ENCODE measurements at regions not wholly inside any gene's neighbourhood (a gene's known extent, or its start where the extent isn't known, plus 50 kb on each side); places are given as distances from the start of the nearest gene placed in this dataset.
"Not testable (repeated sequence)": the region's sequence is repeated elsewhere in the genome, so short reads cannot be mapped to it uniquely, and the experiment has no call there.

- no peaks in the 10 kb centered on the region for H3K9me3 Mint-ChIP-seq
- H3K4me1 Mint-ChIP-seq, result no peaks in the 10 kb centered on the region
- H3K36me3 Mint-ChIP-seq, result no peaks in the 10 kb centered on the region
- no peak for ATAC-seq (ENCODE audit: low read depth)
- POLR2A ChIA-PET, result no interaction called here
- no peak overlapping the region for H3K4me3 Mint-ChIP-seq
- no peak for DNase-seq
- H3K27me3 Mint-ChIP-seq, result no peaks in the 10 kb centered on the region
- H3K27ac Mint-ChIP-seq, result no peak overlapping the region
Measured at GRCh38 chr11:98260983-98261382, 759.8 kb upstream of the CNTN5 start.

- Mint-ChIP-seq H3K9me3 (peaks cover 1% of the 10 kb centered on the region), H3K4me1 (no peaks in the 10 kb centered on the region), H3K27ac (no peak overlapping the region), H3K27me3 (no peaks in the 10 kb centered on the region), H3K4me3 (no peak overlapping the region), H3K36me3 (no peaks in the 10 kb centered on the region)
- DNase-seq (no peak), ATAC-seq (ENCODE audit: low read depth) (no peak)
- POLR2A ChIA-PET, result no interaction called here
Measured at GRCh38 chr11:98277251-98277912, 743.4 kb upstream of the CNTN5 start.

- Mint-ChIP-seq H3K27me3 (no peaks in the 10 kb centered on the region), H3K4me3 (no peak overlapping the region), H3K36me3 (no peaks in the 10 kb centered on the region), H3K9me3 (no peaks in the 10 kb centered on the region), H3K27ac (no peak overlapping the region), H3K4me1 (no peaks in the 10 kb centered on the region)
- no peak for ATAC-seq (ENCODE audit: low read depth)
- DNase-seq, result no peak
- POLR2A ChIA-PET, result no interaction called here
Measured at GRCh38 chr11:98289617-98290263, 731.0 kb upstream of the CNTN5 start.

- ATAC-seq (ENCODE audit: low read depth), result no peak
- Mint-ChIP-seq H3K9me3 (no peaks in the 10 kb centered on the region), H3K36me3 (no peaks in the 10 kb centered on the region), H3K27me3 (no peaks in the 10 kb centered on the region), H3K4me1 (peaks cover 2% of the 10 kb centered on the region), H3K27ac (peak overlapping the region; percentile 68), H3K4me3 (peak overlapping the region; percentile 65)
- DNase-seq, result no peak
- POLR2A ChIA-PET, result no interaction called here
Measured at GRCh38 chr11:98296091-98296880, 724.5 kb upstream of the CNTN5 start.

GRCh38 chr11:98300719-98301118 lies 720.0 kb upstream of the CNTN5 start:
- Mint-ChIP-seq H3K9me3 (no peaks in the 10 kb centered on the region), H3K4me1 (peaks cover 2% of the 10 kb centered on the region), H3K4me3 (no peak overlapping the region), H3K27ac (no peak overlapping the region), H3K27me3 (no peaks in the 10 kb centered on the region), H3K36me3 (no peaks in the 10 kb centered on the region)
- POLR2A ChIA-PET, result no interaction called here
- DNase-seq, result no peak
- ATAC-seq (ENCODE audit: low read depth), result no peak

- POLR2A ChIA-PET, result no interaction called here
- no peaks in the 10 kb centered on the region for H3K9me3 Mint-ChIP-seq
- H3K4me1 Mint-ChIP-seq, result no peaks in the 10 kb centered on the region
- H3K36me3 Mint-ChIP-seq, result no peaks in the 10 kb centered on the region
- DNase-seq, result no peak
- H3K27ac Mint-ChIP-seq, result no peak overlapping the region
- no peaks in the 10 kb centered on the region for H3K27me3 Mint-ChIP-seq
- ATAC-seq (ENCODE audit: low read depth), result no peak
- no peak overlapping the region for H3K4me3 Mint-ChIP-seq
Measured at GRCh38 chr11:98307827-98308491, 712.8 kb upstream of the CNTN5 start.

- DNase-seq; H3K4me1 Mint-ChIP-seq; H3K27me3 Mint-ChIP-seq; H3K9me3 Mint-ChIP-seq; H3K4me3 Mint-ChIP-seq; ATAC-seq (ENCODE audit: low read depth); H3K36me3 Mint-ChIP-seq; H3K27ac Mint-ChIP-seq; POLR2A ChIA-PET: not testable (repeated sequence)
Measured at GRCh38 chr11:98330306-98330705, 690.4 kb upstream of the CNTN5 start.

GRCh38 chr11:98358551-98358950 lies 662.2 kb upstream of the CNTN5 start:
- no peak overlapping the region for H3K27ac Mint-ChIP-seq
- POLR2A ChIA-PET, result no interaction called here
- no peaks in the 10 kb centered on the region for H3K9me3 Mint-ChIP-seq
- no peaks in the 10 kb centered on the region for H3K27me3 Mint-ChIP-seq
- H3K36me3 Mint-ChIP-seq, result no peaks in the 10 kb centered on the region
- ATAC-seq (ENCODE audit: low read depth) (no peak), DNase-seq (no peak)
- H3K4me1 Mint-ChIP-seq, result no peaks in the 10 kb centered on the region
- H3K4me3 Mint-ChIP-seq, result no peak overlapping the region

GRCh38 chr11:98365190-98365589 lies 655.6 kb upstream of the CNTN5 start:
- no peak overlapping the region for H3K27ac Mint-ChIP-seq
- ATAC-seq (ENCODE audit: low read depth) (no peak), DNase-seq (no peak)
- H3K36me3 Mint-ChIP-seq, result no peaks in the 10 kb centered on the region
- no peaks in the 10 kb centered on the region for H3K4me1 Mint-ChIP-seq
- POLR2A ChIA-PET, result no interaction called here
- no peaks in the 10 kb centered on the region for H3K9me3 Mint-ChIP-seq
- H3K27me3 Mint-ChIP-seq, result no peaks in the 10 kb centered on the region
- H3K4me3 Mint-ChIP-seq, result no peak overlapping the region

- Mint-ChIP-seq H3K4me1 (no peaks in the 10 kb centered on the region), H3K9me3 (no peaks in the 10 kb centered on the region), H3K27ac (no peak overlapping the region), H3K4me3 (no peak overlapping the region), H3K27me3 (no peaks in the 10 kb centered on the region), H3K36me3 (no peaks in the 10 kb centered on the region)
- POLR2A ChIA-PET, result no interaction called here
- DNase-seq, result no peak
- no peak for ATAC-seq (ENCODE audit: low read depth)
Measured at GRCh38 chr11:98365941-98366340, 654.8 kb upstream of the CNTN5 start.

GRCh38 chr11:98390391-98390790 lies 630.4 kb upstream of the CNTN5 start:
- H3K4me3 Mint-ChIP-seq, result no peak overlapping the region
- H3K9me3 Mint-ChIP-seq, result no peaks in the 10 kb centered on the region
- POLR2A ChIA-PET, result no interaction called here
- H3K27me3 Mint-ChIP-seq, result no peaks in the 10 kb centered on the region
- no peaks in the 10 kb centered on the region for H3K36me3 Mint-ChIP-seq
- DNase-seq (no peak), ATAC-seq (ENCODE audit: low read depth) (no peak)
- no peaks in the 10 kb centered on the region for H3K4me1 Mint-ChIP-seq
- H3K27ac Mint-ChIP-seq, result no peak overlapping the region

GRCh38 chr11:98394500-98394899 lies 626.2 kb upstream of the CNTN5 start:
- H3K27me3 Mint-ChIP-seq; H3K36me3 Mint-ChIP-seq; H3K4me3 Mint-ChIP-seq; ATAC-seq (ENCODE audit: low read depth); DNase-seq; H3K9me3 Mint-ChIP-seq; POLR2A ChIA-PET; H3K27ac Mint-ChIP-seq; H3K4me1 Mint-ChIP-seq: not testable (repeated sequence)

GRCh38 chr11:98398508-98398907 lies 622.2 kb upstream of the CNTN5 start:
- POLR2A ChIA-PET, result no interaction called here
- Mint-ChIP-seq H3K36me3 (no peaks in the 10 kb centered on the region), H3K9me3 (peaks cover 1% of the 10 kb centered on the region), H3K27ac (no peak overlapping the region), H3K4me3 (no peak overlapping the region), H3K27me3 (no peaks in the 10 kb centered on the region), H3K4me1 (no peaks in the 10 kb centered on the region)
- ATAC-seq (ENCODE audit: low read depth), result no peak
- DNase-seq, result no peak

GRCh38 chr11:98409069-98409468 lies 611.7 kb upstream of the CNTN5 start:
- no peaks in the 10 kb centered on the region for H3K36me3 Mint-ChIP-seq
- H3K4me3 Mint-ChIP-seq, result no peak overlapping the region
- DNase-seq (no peak), ATAC-seq (ENCODE audit: low read depth) (no peak)
- POLR2A ChIA-PET, result no interaction called here
- H3K27me3 Mint-ChIP-seq, result no peaks in the 10 kb centered on the region
- H3K9me3 Mint-ChIP-seq, result no peaks in the 10 kb centered on the region
- H3K4me1 Mint-ChIP-seq, result no peaks in the 10 kb centered on the region
- H3K27ac Mint-ChIP-seq, result no peak overlapping the region

All from activated naive CD8-positive, alpha-beta T cell treated with anti-CD3 and anti-CD28 coated beads, Interleukin-2, amount 10 ng/mL, durations not matched to agents 7 days and 5 days (primary cell).